Motor neuron (in vitro differentiated cells): ENCODE measurements at regions not wholly inside any gene's neighbourhood (a gene's known extent, or its start where the extent isn't known, plus 50 kb on each side); places are given as distances from the start of the nearest gene placed in this dataset.
A peak's percentile ranks its signal among the peaks of the same experiment; 100 is the strongest.

Experiments used
- ATAC-seq, 8 experiments: fragments of 200-7000 bp; cut with Tn5 transposase; replicated peaks in 6 of 8; 2 replicates each; pipeline ENCODE4 v1.8.0; 2021; ENCODE audit warnings: mild to moderate bottlenecking in 8 of 8, moderate library complexity in 8 of 8
- H3K27ac ChIP-seq, 2 donors: fragments of 250-450 bp; sonication (Bioruptor Pico); 2 replicates each; pipeline ENCODE4 v1.9.0; 2021; ENCODE audit warnings: antibody characterized with exemption in 2 of 2, mild to moderate bottlenecking in 2 of 2, moderate library complexity in 1 of 2
- H3K4me1 ChIP-seq, 2 donors: fragments of 250-450 bp; sonication (Bioruptor Pico); replicated peaks in 1 of 2; 2 replicates each; pipeline ENCODE4 v1.6.1; 2021; ENCODE audit warnings: antibody characterized with exemption in 2 of 2, mild to moderate bottlenecking in 2 of 2, moderate library complexity in 1 of 2
- H3K4me3 ChIP-seq, 5 donors: fragments of 250-450 bp; sonication (Bioruptor Pico); 2 replicates each; pipeline ENCODE4 v1.9.0; 2021; ENCODE audit warnings: antibody characterized with exemption in 5 of 5, mild to moderate bottlenecking in 5 of 5, moderate library complexity in 4 of 5
- WGBS, 10 experiments: fragments of 450-650 bp; shearing (Covaris generic); methylation state at CpG; one replicate each; pipeline ENCODE4 v1.0.0; 2022; 5-methylcytosine and 5-hydroxymethylcytosine counted together
- in situ Hi-C, 9 experiments: fragments of 400-800 bp; cut with MboI; loops; one replicate each; pipeline ENCODE4 v1.15.0; 2021; ENCODE audit warnings: low sequenced_read_pairs in 9 of 9, low pct_unique_long_range_greater_than_20kb in 2 of 9; ENCODE audit not compliant: unreplicated experiment in 9 of 9

DNA sequence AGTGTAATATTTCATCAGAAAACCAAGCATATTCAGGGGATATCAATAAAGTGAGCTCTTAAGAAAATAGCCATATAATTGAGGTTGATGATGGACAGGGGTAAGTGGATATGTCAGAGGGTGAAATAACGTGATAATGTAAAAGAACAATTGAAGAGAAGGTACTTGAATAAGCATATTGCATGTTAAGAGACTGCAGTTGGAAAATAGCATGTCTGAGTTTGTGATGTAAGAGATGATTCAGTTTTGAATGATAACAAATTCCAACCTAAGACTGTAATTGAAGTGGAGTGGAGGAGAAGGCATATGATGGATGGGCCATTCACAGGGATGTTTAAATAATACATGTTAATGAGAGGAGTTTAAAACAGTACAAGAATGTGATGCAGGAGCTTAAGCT is 1633.5 kb downstream of the SLITRK1 start:
- 0 to 73% (median 25%) methylated on average over 1 of the region's 1 CpG; no CpG with 5 or more reads in 2 of the 10 experiments for WGBS, 10 experiments
- Histone ChIP-seq H3K4me3 (no peak overlapping the region), H3K4me1 (no peaks in the 10 kb centered on the region), H3K27ac (no peak overlapping the region)
- ATAC-seq: peak in 4 of 8 experiments; percentile 42 to 67 (median 50)
- in situ Hi-C loops: no loop called here

DNA sequence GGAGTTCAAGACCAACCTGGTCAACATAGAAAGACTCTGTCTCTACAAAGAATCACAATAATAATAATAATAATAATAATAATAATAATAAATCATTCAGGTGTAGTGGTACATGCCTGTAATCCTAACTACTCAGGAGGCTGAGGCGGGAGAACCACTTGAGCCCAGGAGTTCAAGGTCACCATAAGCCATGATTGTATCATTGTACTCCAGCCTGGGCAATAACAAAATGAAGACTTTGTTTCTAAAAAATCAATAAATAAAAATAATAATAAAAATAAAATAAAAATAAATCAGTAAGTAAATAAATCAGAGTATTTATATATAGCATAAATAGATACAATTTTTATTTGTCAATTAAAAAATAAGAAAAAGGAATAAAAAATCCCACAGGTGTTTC is 1636.4 kb downstream of the SLITRK1 start:
- Histone ChIP-seq H3K4me3 (no peak overlapping the region), H3K4me1 (no peaks in the 10 kb centered on the region), H3K27ac (no peak overlapping the region)
- no peak for ATAC-seq
- WGBS, 10 experiments: 0 to 100% (median 86%) methylated on average over 1 of the region's 1 CpG; no CpG with 5 or more reads in 1 of the 10 experiments
- in situ Hi-C loops: no loop called here

DNA sequence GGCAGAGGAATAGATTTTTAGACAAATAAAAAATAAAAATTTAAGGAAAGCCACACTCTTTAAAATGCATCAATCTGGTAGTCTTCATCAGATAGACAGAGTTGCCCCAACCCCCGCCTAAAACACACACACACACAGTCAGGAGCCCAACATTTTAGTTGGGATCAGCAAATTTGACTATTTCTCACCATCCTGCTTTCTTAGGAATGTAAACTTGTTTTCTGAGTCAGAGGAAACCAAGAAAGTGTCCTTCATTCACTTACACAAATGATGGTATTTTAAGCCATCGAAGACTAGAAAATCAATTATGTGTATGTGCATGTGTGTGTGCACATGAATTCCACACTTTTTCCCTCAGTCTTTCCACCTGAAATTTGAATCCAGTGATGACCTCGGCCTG is 1657.5 kb downstream of the SLITRK1 start:
- ATAC-seq: no peak
- H3K4me3 ChIP-seq: no peak overlapping the region
- no peak overlapping the region for H3K27ac ChIP-seq
- in situ Hi-C loops: no loop called here
- WGBS, 10 experiments: 0 to 97% (median 25%) methylated on average over 1 to 3 of the region's 3 CpGs; no CpG with 5 or more reads in 4 of the 10 experiments
- no peaks in the 10 kb centered on the region for H3K4me1 ChIP-seq

DNA sequence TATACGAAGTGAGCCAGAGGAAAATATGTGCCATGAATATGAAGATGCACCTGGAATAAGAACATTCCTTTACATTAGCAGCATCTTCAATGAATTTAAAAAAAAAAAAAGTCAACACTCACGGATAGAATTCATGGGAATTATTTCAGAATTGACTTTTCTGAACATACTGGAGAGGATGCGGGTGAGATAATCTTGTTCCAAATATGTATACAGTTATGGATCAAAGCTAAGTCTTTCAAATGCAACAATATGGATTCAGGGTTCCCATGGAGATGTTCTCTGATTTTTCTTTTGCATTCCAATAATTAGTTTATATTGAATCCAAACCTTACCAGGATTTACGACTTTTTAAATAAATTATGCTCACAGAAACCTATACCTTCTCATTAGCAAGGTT is 1660.7 kb downstream of the SLITRK1 start:
- 9 to 100% (median 81%) methylated on average over 1 to 4 of the region's 4 CpGs for WGBS, 10 experiments
- no peak overlapping the region for H3K4me3 ChIP-seq
- in situ Hi-C loops: no loop called here

DNA sequence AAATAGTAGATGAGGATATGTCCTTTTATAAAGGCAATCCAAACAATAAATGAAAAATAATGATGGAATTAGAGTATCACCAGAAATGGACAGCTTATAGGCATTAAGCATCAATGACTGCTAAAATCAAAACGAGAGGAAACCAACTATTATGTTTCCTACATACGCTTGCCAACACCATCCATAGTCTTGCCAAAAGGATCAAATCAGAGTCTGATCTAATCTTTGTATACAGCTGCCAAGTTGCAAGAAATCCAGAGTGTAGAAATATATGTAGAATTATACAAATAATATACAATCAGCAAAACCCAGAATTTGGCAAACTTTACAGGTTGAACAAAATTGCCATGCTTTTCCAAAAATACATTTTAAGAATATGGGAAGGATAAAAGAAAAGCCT is 1661.6 kb downstream of the SLITRK1 start:
- in situ Hi-C loops: no loop called here
- Histone ChIP-seq H3K4me3 (no peak overlapping the region), H3K4me1 (no peaks in the 10 kb centered on the region), H3K27ac (no peak overlapping the region)
- ATAC-seq: no peak
- 0 to 100% (median 56%) methylated on average over 1 to 2 of the region's 2 CpGs; no CpG with 5 or more reads in 2 of the 10 experiments for WGBS, 10 experiments

More for the DNA sequence above, 1660.7 kb downstream of the SLITRK1 start:
- no peak overlapping the region for H3K27ac ChIP-seq
- ATAC-seq: no peak
- no peaks in the 10 kb centered on the region for H3K4me1 ChIP-seq

DNA sequence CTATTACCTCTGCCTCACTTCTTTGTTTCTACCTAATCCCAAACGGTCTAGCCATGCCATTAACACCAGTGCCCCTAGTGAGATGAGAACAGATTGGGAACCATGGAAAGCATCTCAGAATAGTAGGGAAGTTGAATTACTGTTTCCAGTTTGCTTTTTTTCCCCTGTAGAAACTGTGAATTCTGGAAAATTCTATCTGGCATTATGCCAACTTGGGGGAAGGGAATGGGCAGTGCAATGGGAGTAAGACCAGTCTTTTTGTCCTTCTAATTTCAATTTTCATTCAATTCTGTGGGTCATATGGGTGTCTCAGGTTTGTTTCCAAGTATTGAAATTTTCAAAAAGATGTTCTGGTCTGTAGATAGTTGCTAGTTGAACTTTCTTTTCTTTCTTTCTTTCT is 1666.1 kb downstream of the SLITRK1 start:
- in situ Hi-C loops: no loop called here
- no peak for ATAC-seq
- WGBS, 10 experiments: 0 to 71% (median 30%) methylated on average over 1 of the region's 1 CpG; no CpG with 5 or more reads in 6 of the 10 experiments
- no peaks in the 10 kb centered on the region for H3K4me1 ChIP-seq
- H3K27ac ChIP-seq: no peak overlapping the region
- no peak overlapping the region for H3K4me3 ChIP-seq

DNA sequence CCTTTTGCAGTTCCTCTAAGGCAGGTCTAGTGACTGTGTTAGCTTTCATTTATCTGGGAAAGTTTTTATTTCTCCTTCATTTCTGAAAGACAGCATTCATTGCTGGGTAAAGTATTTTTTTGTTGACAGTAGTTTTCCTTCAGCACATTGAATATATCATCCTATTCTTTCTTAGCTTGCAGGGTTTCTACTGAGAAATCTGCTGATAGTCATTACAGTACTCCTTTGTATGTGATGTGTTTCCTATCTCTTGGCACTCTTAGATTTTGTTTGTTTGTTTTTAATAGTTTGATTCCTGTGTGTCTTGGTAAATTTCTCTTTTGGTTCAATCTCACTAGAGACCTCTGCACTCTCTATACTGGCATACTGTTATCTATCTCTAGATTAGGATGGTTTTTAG is 1667.9 kb downstream of the SLITRK1 start:
- Histone ChIP-seq H3K4me1 (no peaks in the 10 kb centered on the region), H3K27ac (no peak overlapping the region), H3K4me3 (no peak overlapping the region)
- no peak for ATAC-seq
- in situ Hi-C loops: no loop called here

DNA sequence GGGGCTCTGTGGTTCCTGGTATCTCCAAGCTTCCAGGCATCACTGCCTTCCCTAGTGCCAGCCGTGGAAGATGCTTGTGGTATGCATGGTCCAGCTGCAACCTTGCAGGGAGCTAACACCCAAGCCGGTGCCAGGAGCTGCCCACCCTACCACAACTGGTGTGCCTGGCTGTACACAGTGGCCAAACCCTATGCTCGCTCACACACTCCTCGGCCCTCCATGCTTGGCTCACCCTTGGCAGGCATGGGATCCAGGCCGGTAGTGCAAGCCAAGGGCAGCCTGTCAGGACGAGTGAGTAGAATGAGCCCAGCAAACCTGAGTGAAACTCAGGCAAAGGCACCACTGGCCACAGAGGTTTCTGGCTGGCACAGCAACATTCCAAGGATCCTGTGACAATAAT is 1676.0 kb downstream of the SLITRK1 start:
- 20 to 100% (median 90%) methylated on average over 1 to 5 of the region's 6 CpGs; no CpG with 5 or more reads in 2 of the 10 experiments for WGBS, 10 experiments
- in situ Hi-C loops: no loop called here
- H3K4me3 ChIP-seq: no peak overlapping the region
- no peak for ATAC-seq
- no peak overlapping the region for H3K27ac ChIP-seq
- H3K4me1 ChIP-seq: no peaks in the 10 kb centered on the region

DNA sequence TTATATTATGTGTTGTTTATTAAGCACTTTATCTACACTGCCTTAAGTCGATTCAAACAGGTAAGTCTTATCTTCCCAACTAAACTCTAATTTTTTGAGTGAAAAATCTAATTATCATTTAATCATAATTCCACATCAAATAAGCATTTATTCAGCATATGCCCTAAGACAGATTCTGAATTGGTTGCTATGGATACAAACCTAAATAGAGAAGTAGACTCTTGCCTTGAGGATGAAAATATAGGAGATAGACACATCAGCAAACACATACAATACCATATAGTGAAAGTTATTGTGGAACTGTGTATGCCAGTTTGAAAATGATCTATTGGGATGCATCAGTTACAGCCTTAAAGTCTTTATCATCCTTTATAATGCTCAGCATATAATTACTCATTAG is 1679.9 kb downstream of the SLITRK1 start:
- H3K4me1 ChIP-seq: peaks cover 0 to 8% of the 10 kb centered on the region in 2 donors
- 0 to 86% (median 13%) methylated on average over 1 of the region's 1 CpG; no CpG with 5 or more reads in 1 of the 10 experiments for WGBS, 10 experiments
- no peak overlapping the region for H3K27ac ChIP-seq
- in situ Hi-C loops: no loop called here
- ATAC-seq: peak in 1 of 8 experiments; percentile 58
- H3K4me3 ChIP-seq: no peak overlapping the region

DNA sequence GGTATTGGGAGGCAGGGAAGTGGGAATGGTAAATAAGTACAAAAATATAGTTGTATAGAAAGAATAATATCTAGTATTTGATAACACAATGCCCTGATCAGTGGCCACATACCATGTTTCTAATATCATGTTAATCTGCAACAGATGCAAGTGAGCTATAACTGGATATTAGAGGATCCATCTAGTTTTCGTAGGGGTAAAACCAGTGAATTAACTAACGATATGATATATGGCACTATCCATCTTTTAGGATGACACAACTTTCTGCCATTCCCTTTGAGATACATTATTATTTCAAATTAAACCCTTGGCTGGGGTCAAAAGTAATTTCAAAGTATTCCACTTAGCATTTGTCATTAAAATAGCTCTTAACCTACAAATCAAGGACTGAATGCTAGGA is 1686.2 kb downstream of the SLITRK1 start:
- H3K27ac ChIP-seq: no peak overlapping the region
- no peak overlapping the region for H3K4me3 ChIP-seq
- in situ Hi-C loops: no loop called here
- peaks cover 0 to 28% of the 10 kb centered on the region in 2 donors for H3K4me1 ChIP-seq
- ATAC-seq: peak in 5 of 8 experiments; percentile 57 to 83 (median 71)
- 0 to 77% (median 37%) methylated on average over 1 to 2 of the region's 2 CpGs; no CpG with 5 or more reads in 2 of the 10 experiments for WGBS, 10 experiments

DNA sequence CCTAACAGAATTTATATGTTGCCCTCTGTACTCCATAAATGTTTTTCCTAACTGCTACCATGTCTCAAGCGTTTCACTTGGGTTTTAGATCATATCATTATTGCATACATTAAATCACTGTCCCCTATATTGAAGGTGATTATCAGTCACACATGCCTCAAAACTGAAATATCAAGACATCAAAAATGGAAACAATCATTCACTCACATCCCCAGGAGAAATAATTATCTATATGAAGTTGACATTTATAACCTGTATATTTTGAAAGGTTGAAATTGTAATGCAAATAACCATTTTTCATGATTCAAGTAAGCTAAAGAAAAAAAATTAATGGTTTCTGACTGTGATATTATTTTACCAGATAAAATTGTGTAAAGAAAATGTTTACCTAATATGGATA is 1695.0 kb downstream of the SLITRK1 start:
- WGBS, 10 experiments: 0 to 92% (median 55%) methylated on average over 1 of the region's 1 CpG; no CpG with 5 or more reads in 2 of the 10 experiments
- ATAC-seq: no peak
- in situ Hi-C loops: no loop called here
- Histone ChIP-seq H3K4me1 (peaks cover 0 to 10% of the 10 kb centered on the region in 2 donors), H3K27ac (no peak overlapping the region), H3K4me3 (no peak overlapping the region)

DNA sequence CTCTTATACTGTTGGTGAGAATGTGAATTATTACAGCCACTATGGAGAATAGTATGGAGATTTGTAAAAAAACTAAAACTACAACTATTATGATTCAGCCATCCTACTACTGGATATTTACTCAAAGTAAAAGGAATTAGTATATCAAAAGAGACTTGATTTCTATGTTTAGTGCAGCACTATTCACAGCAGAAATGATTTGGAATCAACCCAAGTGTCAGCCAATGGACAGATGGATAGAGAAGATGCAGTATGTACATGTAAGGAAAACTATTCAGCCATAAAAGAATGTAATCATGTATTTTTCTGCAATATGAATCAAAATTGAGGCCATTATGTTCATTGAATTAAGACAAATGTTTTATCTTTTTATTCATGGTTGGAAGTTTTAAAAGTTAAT is 1705.5 kb downstream of the SLITRK1 start:
- Histone ChIP-seq H3K27ac (no peak overlapping the region), H3K4me3 (no peak overlapping the region), H3K4me1 (no peaks in the 10 kb centered on the region)
- in situ Hi-C loops: no loop called here
- ATAC-seq: no peak

DNA sequence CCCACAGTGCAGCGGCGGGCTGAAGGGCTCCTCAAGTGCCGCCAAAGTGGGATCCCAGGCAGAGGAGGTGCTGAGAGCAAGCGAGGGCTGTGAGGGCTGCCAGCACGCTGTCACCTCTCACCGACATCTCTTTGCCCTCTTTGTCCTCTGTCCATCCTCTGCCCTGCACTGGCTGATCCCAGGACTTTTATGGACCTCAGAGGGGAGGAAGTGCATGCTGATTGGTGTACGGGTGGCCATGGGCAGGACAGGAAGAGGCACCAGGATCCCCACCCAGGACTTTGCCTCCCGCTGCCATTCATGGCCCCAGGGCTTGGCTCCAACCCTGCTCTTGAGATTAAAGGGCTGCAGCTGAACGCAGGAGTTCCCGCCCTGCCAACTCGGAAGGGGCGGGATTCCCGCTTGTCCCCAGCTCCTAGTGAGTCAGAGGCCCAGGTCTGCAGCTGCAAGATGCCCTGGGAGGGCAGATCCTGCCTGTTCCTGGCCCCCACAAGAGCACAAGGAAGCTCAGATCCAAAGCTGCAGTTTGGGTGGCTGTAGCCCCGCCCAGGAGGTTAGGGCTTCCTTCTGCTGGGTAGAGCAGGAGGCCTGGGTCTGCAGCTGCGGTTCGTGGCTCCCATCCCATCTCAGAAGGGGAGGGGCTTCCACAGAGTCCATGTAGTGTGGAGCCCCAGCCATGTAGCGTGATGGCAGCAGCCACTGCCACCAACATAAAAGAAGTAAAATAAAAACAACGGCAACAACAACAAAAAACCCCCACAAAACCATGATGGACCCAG is 1716.7 kb downstream of the SLITRK1 start:
- peak in 1 of 8 experiments; percentile 76 for ATAC-seq
- H3K4me1 ChIP-seq: no peaks in the 10 kb centered on the region
- no peak overlapping the region for H3K27ac ChIP-seq
- in situ Hi-C loops: no loop called here
- H3K4me3 ChIP-seq: no peak overlapping the region
- 31 to 100% (median 91%) methylated on average over 1 to 11 of the region's 18 CpGs; no CpG with 5 or more reads in 3 of the 10 experiments for WGBS, 10 experiments
